HG03520 (cell line): ENCODE measurements at regions not wholly inside any gene's neighbourhood (a gene's known extent, or its start where the extent isn't known, plus 50 kb on each side); places are given as distances from the start of the nearest gene placed in this dataset.

Experiments
- ATAC-seq: cut with Tn5 transposase; IDR thresholded peaks from one replicate; pipeline ENCODE4 v1.9.1; 2021; ENCODE audit warnings: mild to moderate bottlenecking, moderate library complexity; ENCODE audit not compliant: unreplicated experiment

- no peak for ATAC-seq
These were observed 263.7 kb downstream of the BMP4 start for GRCh38 chr14:53692885-53693284.

DNA sequence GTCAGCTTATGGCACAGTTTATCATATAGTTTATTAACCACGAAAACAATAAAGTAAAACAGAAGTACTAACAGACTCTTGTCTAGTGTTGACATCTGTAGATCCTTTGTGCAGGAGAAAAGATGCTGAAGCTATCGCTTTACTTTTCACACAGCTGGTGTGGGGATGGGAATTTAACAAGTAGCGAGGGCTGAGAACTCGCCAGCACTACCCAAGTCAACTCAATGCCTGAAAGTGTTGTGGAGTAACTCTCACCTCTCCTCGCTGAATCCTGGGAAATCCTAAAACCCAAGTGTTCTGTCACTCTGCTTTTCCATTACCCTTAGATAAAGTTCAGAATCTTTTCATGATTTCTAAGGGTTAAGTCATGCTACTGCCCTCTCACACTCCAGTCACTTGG, 264.2 kb downstream of the BMP4 start:
- ATAC-seq: no peak

DNA sequence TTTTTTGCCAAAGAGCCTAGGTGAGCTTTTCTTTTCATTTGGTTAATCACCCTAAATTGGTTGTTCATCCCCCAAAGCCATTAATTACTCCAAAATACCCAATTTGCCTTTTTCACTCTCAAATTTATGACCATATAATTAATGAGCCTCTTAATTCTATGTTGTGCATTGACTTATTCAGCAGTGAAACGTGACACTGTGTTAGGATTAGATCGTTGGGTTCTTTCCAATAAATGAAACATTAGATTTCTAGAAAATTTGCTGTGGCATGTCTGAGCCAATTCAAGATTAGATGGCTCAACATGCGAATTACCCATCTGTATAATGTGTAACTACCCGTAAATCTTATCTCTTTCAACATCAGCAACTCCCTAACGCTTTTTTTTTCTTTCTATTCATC, 273.4 kb downstream of the BMP4 start:
- ATAC-seq: no peak

DNA sequence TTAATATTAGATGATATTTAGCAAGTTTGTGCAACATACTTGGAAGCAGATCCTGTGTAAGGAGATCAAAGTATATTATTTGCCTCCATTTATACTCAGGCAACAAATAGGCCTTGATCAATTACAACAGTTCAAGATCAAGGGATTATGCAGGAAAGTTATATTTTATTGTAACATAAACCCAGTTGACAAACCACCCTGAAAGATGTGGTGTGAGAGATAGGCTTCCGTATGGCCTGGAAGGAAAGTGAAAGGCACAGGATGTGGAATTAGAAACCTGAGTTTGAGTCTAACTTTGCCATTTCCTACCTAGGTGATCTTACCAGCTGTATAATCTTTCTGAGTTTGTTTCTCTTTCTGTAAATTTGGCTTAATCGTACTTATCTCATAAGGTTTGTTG, 284.1 kb downstream of the BMP4 start:
- ATAC-seq: no peak

- no peak for ATAC-seq
These were observed 285.9 kb downstream of the BMP4 start for GRCh38 chr14:53670701-53671100.

GRCh38 chr14:53668897-53669296, 287.7 kb downstream of the BMP4 start:
- no peak for ATAC-seq

DNA sequence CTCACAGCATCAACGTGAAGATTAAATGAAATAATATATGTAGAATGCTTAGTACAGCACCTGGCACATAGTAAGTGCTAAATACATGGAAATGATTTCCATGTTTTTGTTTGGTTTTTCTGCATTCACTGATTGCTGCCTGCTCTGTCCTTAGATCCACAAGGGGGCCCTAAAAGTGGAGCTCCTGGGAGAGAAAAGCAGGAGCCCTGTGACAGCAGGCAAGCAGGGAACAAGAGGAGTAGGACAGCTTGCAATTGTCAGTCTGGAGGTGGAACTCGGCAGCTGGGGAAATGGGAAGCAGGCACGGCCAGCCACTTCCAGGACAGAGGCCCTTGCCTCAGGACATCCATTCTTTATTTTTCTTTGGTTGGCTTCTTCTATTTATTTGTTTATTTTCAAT, 292.9 kb downstream of the BMP4 start:
- ATAC-seq: no peak

DNA sequence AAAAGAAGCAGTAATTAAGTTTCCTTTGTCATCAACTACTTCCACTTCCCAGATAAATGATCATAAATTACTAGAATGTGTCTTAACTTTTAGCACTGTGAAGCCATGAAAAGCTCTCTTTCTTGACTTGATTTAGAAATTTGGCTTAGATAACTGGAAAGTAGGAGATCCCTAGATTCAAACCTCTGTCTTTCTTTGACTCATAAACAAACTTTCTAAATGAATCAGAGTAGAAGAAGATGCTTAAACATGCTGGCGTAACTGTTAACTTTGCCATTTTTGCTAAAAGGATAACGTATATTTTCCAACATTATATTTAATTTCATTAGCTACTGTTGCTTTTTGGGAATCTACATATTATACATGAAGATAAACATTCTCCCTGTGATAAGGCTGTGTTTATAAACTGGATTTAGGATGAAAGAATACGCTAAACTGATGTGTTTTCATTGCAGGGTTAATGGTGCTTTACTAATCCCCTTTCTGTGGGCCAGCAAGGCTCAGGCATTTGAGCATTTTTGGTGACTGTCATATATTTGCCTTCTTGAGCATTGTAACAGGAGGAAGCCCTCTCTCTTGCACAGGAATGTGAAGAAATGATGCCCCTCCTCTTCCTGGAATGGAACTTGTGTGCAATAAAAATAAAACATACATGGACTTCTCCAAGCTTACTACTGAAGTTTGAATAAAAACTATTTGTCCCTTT, 301.4 kb downstream of the BMP4 start:
- ATAC-seq: peak; percentile 44

DNA sequence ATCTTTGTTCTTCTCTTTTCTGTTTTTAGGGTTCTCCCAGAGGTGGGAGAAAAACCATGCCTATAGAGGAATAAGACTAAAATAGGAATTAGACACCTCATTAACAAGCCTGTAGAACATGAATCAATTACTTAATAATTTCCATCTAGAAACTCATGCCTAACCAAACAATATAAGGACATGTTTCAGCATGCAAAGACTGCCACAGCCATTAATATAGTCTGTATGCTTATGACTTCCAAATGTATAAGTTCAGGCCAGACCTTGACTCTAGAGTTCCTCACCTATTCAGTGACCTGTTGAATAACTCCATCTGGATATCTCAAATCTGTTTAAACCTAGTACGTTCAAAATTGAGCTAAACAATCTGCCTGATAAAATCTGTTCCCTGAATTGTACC, 304.6 kb downstream of the BMP4 start:
- ATAC-seq: no peak

GRCh38 chr14:53651096-53651740, 305.4 kb downstream of the BMP4 start:
- no peak for ATAC-seq

DNA sequence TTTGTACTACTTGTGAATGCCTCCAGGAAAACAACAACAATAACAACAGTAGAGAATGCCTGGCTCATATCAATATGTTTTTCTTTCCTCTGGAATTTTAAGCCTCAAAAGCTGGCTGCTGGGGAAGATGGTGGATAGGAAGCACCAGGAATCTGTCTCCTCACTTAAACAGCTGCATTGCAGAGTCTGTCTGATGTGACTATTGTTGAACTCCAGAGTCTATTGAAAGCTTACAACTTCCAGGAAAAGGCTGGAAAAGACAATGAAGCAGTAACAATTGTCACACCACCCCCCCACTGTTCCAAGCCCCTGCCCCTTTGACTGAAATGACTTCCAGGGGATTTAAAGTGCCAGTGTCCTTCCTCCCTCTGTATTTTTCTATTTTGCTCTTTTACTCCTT, 309.7 kb downstream of the BMP4 start:
- ATAC-seq: no peak

- no peak for ATAC-seq
These were observed 315.9 kb downstream of the BMP4 start for GRCh38 chr14:53640695-53641094.

GRCh38 chr14:53638966-53639365, 317.7 kb downstream of the BMP4 start:
- ATAC-seq: no peak

DNA sequence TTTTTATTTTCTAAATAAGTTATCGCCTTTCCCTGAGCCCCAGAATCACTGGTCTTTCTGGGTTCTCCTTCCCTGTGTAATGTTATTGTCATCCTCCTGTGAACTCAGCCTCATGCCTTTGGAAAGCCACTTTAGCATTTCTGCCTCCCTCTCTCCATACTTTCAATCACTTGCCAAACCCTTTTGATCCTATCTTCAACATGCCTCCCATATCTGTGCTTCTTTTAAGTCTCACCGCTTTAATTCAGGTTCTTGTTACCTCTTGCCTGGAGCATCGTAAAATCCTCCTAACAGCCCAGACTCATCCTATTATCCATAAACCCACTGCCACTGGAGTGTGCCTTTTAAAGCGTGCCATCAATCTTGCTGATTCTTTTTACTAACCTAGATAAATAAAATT, 321.8 kb downstream of the BMP4 start:
- ATAC-seq: no peak

DNA sequence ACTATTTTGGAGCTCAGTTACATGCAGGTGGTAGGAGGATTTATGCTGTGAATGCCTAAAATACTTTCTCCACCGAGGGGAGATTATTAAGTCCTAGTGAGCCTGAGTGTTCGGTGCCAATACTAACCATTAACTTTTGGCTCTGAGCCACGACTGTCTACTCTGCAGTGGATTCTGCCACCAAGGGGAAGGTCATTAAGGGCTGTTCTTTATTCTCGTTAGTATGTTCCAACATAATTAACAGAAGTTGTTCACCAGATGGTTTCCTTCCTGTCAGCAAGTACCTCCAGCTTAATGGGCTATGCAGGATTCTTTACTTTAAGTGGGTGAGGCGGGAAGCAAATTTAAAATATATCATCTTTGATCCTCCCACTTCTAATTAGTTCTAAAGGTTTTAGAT, 326.3 kb downstream of the BMP4 start:
- ATAC-seq: no peak

GRCh38 chr14:53628732-53629430, 327.7 kb downstream of the BMP4 start:
- no peak for ATAC-seq

- no peak for ATAC-seq
These were observed 328.4 kb downstream of the BMP4 start for GRCh38 chr14:53628261-53628660.

DNA sequence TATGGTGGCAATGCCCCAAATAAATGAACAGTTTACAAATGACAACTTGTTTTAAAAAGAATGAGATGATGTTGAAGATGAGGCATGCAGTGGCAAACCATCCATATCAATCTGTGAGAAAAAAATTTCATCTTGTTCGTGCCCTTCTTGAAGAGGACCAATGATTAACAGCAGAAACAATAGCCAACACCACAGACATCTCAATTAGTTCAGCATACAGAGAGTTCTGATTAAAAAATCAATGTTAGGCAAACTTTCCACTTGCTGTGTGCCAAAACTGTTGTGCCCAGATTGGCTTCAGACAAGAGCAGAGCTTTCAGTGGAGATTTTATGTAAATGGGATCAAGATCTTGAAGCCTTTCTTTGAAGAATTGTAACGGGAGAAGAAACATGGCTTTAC, 329.9 kb downstream of the BMP4 start:
- no peak for ATAC-seq

- ATAC-seq: no peak
These were observed 334.2 kb downstream of the BMP4 start for GRCh38 chr14:53622447-53622846.

DNA sequence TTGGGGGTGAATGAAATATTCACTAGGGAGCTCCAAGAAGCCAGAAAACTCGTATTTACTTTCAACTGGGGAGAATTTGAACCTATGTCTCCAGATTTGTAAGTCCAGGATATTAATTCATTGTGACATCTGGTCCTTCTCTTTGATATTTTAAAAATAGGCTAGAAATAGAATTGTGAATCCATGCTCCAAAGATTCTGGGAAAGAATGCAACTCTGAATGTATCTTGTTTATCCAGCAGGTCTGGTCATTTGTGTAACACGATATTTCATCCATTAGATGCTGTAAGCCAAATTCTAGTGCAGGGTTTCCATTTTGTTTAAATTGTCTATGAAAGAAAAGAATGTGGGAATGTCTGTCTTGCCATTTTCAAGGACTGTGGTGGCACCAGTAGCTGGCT, 334.7 kb downstream of the BMP4 start:
- ATAC-seq: no peak

DNA sequence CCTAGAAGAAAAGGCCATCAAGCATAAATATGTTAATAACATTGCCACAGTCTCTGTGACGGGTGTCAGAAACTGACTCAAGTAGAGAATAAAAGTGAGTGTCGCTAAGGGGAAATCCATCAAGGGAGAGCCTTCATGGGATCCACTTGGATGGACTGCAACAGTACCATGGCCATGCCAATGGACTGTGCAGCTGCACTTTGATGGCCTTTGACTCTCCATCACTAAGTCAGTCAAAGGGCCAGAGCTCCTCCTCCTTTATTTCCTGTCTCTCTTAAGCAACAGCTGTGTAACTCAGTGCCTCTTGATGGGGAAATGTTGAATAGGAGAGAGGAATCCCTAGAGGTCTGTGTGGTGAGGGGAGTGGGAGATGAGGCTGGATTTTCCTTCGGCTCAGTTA, 335.2 kb downstream of the BMP4 start:
- no peak for ATAC-seq

- no peak for ATAC-seq
These were observed 335.7 kb downstream of the BMP4 start for GRCh38 chr14:53620890-53621289.
